Stimulated activated CD8-positive, alpha-beta memory T cell treated with anti-CD3 and anti-CD28 coated beads, Interleukin-7, amount 100 ng/mL, for 24 hours (primary cell): ENCODE measurements at regions not wholly inside any gene's neighbourhood (a gene's known extent, or its start where the extent isn't known, plus 50 kb on each side); places are given as distances from the start of the nearest gene placed in this dataset.
A peak's percentile ranks its signal among the peaks of the same experiment; 100 is the strongest.

Source experiments
- DNase-seq: peaks from one replicate; pipeline ENCODE4 v3.0.0-alpha.2; 2020; ENCODE audit warnings: low read depth

- DNase-seq: no peak
These were observed 664.5 kb downstream of the KCNA4 start for GRCh38 chr11:29352273-29352795.

DNA sequence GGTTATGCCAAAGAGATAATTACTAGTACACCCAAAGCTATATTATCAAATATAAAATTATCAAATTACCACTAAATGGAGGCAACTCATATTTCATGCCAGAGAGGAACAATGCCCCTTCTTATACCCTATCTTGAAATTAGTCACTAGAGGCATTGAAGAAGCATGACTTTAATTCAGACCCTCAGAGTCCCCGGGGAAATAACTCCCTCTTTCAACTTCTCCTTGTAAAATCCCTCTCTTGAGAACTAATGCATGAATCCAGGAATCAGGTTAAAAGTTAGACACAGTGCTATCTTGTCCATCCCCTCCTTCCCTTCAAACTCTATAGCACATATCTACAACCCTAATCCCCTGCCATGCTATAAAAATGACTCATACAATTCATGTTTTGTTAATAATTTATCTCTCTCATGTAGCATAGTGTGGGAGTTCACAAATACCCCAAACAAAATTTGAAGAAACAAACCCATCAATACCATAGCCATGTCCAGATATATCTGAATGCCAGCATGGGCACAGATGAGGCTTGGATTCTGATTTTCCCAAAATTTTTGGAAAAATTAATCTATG lies 665.4 kb downstream of the KCNA4 start:
- no peak for DNase-seq

DNA sequence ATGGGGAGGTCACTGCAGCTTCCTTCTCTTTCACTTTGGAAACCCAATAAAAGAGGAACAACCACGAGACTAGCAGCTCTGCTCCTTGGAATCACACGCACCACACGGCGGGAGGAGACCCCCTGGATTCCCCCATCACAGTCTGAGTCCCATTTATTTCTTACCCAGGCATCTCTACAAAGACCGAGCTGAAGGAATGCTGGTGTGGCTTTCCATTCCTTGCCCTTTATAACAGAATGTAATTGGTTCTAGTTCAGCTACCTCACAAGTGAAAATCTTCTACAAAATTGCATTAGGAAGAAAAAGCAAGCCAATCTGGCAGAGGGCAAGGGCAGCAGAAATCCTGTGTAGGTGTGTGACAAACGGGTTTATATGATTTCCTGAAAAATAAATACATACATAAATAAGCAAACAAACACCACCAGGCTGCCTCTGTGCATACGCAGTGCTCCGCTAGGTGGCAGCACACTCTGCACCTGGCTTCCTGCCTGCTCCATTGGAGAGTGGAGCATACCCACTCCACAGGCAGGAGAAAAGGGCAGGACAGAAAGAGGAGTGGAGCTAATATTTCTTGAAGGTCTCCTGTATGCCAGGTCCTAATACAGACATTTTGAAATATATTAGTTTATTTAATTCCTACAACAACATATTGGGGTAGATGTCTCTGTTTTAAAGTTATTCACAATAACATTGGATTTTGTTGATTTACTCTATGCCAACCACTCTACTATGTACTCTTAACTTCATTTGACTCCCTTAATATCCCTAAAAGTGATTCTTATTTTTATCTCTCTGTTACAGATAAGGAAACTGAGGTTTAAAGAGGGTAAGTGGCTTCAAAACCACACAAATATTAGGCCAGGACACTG lies 673.1 kb downstream of the KCNA4 start:
- DNase-seq: peak; percentile 0

- DNase-seq: no peak
These were observed 679.9 kb downstream of the KCNA4 start for GRCh38 chr11:29336727-29337575.

DNA sequence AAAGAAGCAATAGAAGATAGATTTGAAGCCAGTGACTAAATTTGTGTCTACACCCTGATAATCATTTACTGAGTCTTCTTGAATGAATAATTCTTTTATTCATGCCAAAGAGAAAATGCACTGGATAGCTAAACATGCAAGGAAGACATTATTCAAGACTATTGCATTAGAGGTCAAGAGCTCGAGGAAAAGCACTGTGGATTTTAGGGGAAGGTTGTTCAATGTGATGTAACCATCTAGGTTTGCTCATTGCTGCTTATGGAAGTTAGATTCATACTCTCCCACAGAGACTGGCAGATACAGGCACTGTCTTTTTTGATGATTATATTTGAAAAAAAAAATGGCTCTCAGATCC lies 682.1 kb downstream of the KCNA4 start:
- DNase-seq: no peak

- no peak for DNase-seq
These were observed 682.6 kb downstream of the KCNA4 start for GRCh38 chr11:29333993-29334775.

DNA sequence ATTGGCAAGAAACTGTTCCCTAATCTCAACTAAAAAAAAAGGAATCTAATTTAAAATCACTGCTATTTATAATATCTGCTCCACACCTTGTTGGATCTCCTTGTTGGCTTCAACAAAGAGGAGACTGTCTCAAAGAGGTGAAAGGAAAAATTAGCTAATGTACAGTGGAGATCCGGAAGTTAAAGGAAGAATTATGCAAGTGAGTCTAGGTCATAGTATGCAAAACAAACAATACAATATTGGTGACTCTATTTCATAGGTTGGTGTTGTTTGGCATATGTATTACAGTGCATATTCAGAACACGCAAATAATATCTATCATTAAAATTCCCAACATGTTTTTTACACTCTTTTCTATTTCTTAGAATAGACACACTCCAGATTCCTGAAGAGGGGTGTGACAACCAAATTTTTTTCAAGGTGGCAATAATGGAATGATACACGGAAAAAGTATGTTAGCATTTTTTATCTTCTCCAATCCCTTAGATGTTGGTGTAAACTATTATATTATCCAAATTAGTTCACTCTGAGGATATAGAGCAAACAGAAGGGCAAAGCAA lies 685.3 kb downstream of the KCNA4 start:
- DNase-seq: no peak

DNA sequence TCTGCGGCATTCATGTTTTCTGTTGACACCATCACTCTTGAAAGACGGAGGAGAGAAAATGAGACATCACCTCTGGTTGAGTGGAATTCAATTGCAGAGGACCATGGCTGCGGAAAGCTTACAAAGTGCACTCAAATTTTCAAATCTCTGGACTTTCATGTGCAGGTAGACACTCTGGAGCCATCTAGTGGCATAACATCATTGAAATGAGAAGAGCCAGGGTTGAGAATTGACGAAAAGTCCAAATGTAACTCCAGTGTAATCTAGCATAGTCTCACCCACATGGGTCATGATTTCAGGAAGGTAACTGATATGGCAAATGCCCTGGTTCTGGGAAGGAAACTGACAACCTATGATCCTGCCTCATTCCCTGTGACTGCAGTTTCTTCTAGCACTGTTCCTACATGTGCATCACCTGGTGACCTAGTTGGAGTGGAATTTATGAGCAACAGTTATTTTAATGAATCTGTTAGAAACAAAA lies 687.8 kb downstream of the KCNA4 start:
- DNase-seq: no peak

DNA sequence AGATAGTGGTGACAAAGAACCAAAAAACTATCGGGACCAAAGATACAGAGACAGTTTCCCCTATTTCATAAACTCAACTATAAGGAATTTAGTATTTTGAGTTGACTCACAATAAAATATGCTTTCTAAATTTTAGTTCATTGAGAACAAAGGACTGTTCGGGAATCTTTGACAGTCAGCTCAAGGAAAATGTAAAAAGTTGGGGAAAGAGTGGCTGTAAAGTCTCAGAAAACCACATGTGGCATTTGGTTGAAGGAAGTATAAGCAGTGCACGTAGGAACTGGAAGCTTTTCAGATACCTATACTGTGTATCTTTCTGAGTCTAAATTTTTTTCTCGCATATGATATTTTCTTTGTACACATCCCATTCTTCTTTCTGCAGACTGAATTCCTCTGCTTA lies 688.9 kb downstream of the KCNA4 start:
- no peak for DNase-seq

DNA sequence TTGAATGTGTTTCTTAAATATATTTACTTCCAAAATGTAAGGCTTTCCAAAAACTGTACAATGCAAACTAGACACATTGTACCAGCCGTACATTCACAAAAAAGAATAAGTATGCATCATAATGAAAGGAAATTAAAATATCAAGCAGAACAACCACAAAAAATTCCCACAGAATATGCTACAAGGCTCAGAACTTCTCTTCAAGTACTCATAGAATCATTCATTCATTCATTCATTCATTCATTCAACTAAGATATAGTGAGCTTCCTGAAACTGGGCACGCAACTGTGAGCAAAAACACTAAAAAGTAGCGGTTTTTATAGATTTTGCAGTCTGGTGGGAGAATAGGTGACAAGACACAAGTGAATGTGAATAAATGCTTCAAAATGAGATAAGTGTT lies 690.1 kb downstream of the KCNA4 start:
- DNase-seq: no peak

DNA sequence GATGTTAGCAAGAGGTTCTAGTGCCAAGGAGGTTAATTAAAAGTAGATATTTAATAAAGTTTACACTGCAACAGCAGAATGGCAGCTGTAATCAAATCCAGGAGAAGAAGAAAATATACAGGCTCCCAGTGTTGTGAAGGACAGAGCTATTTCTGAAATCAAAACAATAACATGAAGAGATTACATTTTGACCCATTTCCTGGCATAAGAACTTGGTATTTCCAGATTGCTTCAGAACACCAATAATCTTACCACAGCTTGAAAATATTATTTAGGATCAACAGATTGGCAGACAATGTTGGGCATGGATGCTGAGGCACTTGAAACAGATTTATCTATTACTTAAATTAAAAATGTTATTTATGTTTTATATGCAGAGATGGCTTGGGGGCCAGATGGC lies 692.5 kb downstream of the KCNA4 start:
- DNase-seq: no peak

- no peak for DNase-seq
These were observed 695.3 kb downstream of the KCNA4 start for GRCh38 chr11:29321293-29322132.

DNA sequence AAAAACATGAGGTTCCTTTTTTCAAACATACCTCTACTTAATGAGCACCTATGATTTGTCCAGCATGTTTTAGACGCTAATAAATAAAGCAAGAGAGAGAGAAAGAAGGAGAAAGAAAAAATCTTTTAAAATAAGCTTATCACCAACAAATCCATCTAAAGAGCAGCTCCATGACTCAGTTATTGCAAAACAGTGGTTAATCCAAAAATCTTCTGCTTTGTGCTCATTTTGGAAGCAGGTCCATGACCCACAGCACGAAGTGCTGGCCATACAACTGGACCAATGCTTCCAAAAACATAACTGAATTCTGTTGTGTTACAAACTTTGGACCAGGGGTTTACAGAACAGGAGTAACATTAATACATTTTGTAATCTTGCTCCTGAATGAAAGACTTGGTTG lies 696.6 kb downstream of the KCNA4 start:
- DNase-seq: no peak

GRCh38 chr11:29319210-29319609 lies 697.6 kb downstream of the KCNA4 start:
- DNase-seq: no peak

- no peak for DNase-seq
These were observed 698.5 kb downstream of the KCNA4 start for GRCh38 chr11:29318134-29318845.

DNA sequence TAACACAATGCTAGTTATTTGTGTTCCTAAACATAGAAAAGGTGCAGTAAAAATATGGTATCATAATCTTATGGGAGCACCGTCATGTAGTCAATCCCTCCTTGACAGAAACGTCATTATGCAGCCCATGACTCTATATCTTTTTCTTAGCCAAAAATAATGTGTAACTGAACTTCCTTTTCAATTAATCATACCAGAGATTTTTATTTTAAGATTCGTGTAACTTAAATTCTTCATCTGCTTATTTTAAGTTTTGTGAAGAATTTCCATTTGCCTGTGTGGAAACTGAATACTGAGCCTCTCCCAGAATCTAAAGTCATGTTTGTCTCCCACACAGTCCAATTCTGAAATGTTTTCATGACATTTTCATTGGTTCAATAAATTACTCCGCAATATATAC lies 699.1 kb downstream of the KCNA4 start:
- no peak for DNase-seq

- DNase-seq: no peak
These were observed 701.6 kb downstream of the KCNA4 start for GRCh38 chr11:29315275-29315674.

DNA sequence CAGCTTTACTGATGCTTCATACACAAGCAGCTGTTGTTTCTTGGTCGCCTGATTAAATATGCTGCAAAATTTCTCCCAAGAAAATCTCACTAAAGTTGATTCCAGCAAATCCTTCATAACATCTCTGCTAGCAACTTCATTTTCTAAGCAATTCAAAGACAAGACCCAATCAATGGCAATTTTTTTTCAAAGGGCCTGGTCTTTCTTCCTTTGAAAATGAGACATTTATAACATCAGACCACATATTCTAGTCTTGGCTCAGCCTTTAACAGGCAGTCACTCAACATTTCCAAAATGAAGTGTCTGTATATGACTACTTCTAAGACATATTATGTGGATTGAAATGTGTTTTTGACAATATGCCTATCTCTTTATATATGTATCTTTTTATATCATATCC lies 702.6 kb downstream of the KCNA4 start:
- no peak for DNase-seq

DNA sequence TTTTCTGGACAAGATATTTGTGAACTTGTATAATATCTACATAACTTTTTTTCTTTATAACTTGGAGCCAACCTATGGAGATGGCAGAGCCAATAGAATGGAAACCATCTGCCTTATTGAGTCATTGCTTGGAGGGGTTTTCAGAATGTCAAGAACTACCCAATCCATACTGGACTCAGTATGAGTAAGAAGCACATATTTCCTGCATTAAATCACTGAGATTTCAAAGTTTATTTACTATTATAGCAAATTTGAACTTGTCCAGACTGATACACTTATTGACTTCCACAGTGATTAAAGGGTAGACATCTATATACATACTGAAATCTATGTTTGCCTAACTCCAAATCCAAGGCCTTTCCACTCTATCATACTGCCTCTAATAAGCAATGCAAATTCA lies 704.0 kb downstream of the KCNA4 start:
- DNase-seq: no peak
